Prostate gland (tissue), 2 donors: ENCODE measurements at regions not wholly inside any gene's neighbourhood (a gene's known extent, or its start where the extent isn't known, plus 50 kb on each side); places are given as distances from the start of the nearest gene placed in this dataset.
"Not testable (repeated sequence)": the region's sequence is repeated elsewhere in the genome, so short reads cannot be mapped to it uniquely, and the experiment has no call there.

Source experiments
- DNase-seq: peaks from one replicate; pipeline ENCODE4 v3.0.0-alpha.2; 2019; ENCODE audit warnings: low spot score
- H3K27ac ChIP-seq, 2 donors: fragments of 200-600 bp; sonication (generic); 2 replicates each; pipeline ENCODE4 v1.5.1; 2017 to 2019
- H3K27me3 ChIP-seq: fragments of 200-600 bp; sonication (generic); replicated peaks from 2 replicates; pipeline ENCODE4 v1.5.1; 2019; ENCODE audit not compliant: insufficient read depth
- H3K36me3 ChIP-seq, 2 donors: fragments of 200-600 bp; sonication (generic); 1 replicate in 1 of 2; 2 replicates in 1 of 2; pipeline versions ENCODE4 v1.5.1 to v1.8.1; 2017 to 2019
- H3K4me1 ChIP-seq: fragments of 200-600 bp; sonication (generic); replicated peaks from 2 replicates; pipeline ENCODE4 v1.5.1; 2019
- H3K4me3 ChIP-seq, 2 donors: fragments of 200-600 bp; sonication (generic); 2 replicates each; pipeline ENCODE4 v1.5.1; 2017 to 2019
- H3K9me3 ChIP-seq: fragments of 200-600 bp; sonication (generic); 2 replicates; pipeline ENCODE4 v1.5.1; 2017
- POLR2A ChIP-seq: fragments of 450-650 bp; IDR thresholded peaks from one replicate; pipeline ENCODE4 v1.6.1; 2016; ENCODE audit warnings: antibody characterized with exemption, mild to moderate bottlenecking
- POLR2AphosphoS5 ChIP-seq: sonication (generic); formaldehyde crosslinking; IDR thresholded peaks from one replicate; pipeline ENCODE4 v1.6.1; 2017; ENCODE audit warnings: antibody characterized with exemption
- WGBS: methylation state at CpG from one replicate; pipeline ENCODE4 v1.1.5; 2018; 5-methylcytosine and 5-hydroxymethylcytosine counted together
- intact Hi-C: fragments of 100-400 bp; cut with DNase I; formaldehyde crosslinking; loops from one replicate; pipeline ENCODE4 v1.14.2; 2022
- TF ChIP-seq, protein P1 (sequence below), 4 experiments: fragments of 200-600 bp in 2 of 4; fragments of 450-650 bp in 2 of 4; sonication (generic) in 2 of 4; IDR thresholded peaks; 1 replicate in 3 of 4; 2 replicates in 1 of 4; pipeline ENCODE4 v1.5.1; 2016 to 2019; ENCODE audit warnings: antibody characterized with exemption in 4 of 4, mild to moderate bottlenecking in 2 of 4, moderate library complexity in 2 of 4

DNA sequence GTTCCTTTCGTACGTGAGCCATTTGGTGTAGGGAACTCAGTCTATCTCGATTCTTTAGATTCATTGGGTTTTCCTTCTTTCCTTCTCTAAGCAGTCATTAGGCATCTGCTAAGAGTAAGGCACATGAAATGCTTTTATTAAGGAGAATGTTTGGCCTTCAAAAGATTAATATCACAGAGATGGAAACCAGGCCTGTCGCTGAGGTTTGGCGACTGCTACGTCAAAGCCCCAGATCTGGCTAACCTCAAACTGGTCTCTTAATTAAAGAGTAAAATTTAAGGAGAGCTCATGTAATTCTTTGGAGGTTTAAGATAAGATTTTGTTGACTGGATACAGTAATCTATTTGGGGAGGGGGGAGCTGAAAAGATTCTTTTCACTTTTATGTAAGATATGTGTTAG, 189.8 kb downstream of the JCAD start:
- Histone ChIP-seq H3K36me3 (no peaks in the 10 kb centered on the region), H3K4me3 (no peak overlapping the region), H3K27me3 (no peaks in the 10 kb centered on the region), H3K27ac (no peak overlapping the region), H3K9me3 (no peaks in the 10 kb centered on the region), H3K4me1 (no peaks in the 10 kb centered on the region)
- WGBS, result 93% methylated on average over 6 of the region's 6 CpGs
- TF ChIP-seq, protein P1, sequence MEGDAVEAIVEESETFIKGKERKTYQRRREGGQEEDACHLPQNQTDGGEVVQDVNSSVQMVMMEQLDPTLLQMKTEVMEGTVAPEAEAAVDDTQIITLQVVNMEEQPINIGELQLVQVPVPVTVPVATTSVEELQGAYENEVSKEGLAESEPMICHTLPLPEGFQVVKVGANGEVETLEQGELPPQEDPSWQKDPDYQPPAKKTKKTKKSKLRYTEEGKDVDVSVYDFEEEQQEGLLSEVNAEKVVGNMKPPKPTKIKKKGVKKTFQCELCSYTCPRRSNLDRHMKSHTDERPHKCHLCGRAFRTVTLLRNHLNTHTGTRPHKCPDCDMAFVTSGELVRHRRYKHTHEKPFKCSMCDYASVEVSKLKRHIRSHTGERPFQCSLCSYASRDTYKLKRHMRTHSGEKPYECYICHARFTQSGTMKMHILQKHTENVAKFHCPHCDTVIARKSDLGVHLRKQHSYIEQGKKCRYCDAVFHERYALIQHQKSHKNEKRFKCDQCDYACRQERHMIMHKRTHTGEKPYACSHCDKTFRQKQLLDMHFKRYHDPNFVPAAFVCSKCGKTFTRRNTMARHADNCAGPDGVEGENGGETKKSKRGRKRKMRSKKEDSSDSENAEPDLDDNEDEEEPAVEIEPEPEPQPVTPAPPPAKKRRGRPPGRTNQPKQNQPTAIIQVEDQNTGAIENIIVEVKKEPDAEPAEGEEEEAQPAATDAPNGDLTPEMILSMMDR (IDR thresholded peaks at IDR 0.05), result no peak
- TF ChIP-seq POLR2AphosphoS5 (no peak), POLR2A (no peak)
- intact Hi-C loops, result no loop called here
- DNase-seq, result no peak

DNA sequence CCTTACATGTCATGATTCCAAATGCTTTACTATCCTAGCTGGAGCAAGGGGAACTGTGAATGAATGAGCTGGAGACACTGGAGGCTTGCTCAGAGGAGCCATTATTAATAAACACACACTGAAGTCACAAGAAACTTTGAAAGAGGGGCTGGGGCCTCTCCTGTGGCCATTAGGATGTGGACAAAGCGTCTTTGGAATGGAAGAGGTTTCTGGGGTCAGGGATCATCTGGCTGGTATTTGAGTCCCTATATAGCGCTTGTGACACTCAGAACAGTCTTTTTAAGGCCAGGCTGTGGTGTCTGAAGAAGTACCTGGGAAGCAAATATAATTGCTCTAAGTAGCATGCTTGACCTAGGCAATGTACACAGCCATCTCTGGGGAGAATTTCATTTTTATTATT, 193.0 kb downstream of the JCAD start:
- TF ChIP-seq POLR2AphosphoS5 (no peak), POLR2A (no peak)
- TF ChIP-seq, protein P1 (IDR thresholded peaks at IDR 0.05), result no peak
- DNase-seq, result no peak
- Histone ChIP-seq H3K4me1 (no peaks in the 10 kb centered on the region), H3K36me3 (no peaks in the 10 kb centered on the region), H3K9me3 (no peaks in the 10 kb centered on the region), H3K27me3 (no peaks in the 10 kb centered on the region), H3K27ac (no peak overlapping the region), H3K4me3 (no peak overlapping the region)
- intact Hi-C loops, result no loop called here
- WGBS, result 89% methylated on average over 2 of the region's 2 CpGs

DNA sequence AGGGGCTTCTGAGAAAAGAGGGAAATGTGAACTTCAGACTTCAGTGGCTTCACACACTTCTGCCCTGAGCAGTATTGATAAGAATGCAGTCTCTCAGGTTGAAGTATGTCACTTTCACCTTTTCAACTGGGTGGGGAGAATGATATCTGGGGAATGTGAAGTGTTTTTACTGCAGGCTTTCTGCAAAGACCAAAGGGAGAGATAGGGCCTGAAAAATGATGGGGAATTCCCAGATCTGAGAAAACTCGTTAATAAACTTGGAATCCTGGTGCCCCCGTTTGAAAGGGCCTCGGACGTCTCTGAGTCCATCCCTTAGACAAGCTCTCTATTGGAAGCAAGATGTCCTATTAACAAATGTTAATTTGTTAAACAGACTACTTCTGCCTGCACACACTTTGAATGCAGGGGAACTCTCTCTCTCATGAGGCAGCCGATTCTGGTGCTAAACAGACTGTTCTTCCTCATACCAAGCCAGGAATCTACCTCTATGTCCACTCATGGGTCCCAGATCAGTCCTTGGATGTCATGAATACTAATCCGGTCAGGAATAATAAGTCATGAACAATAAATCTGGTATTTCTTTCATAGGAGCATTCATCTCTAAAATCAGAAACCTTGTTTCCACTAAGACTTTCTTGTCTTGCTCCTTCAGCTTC, 193.6 kb downstream of the JCAD start:
- 35% methylated on average over 6 of the region's 6 CpGs for WGBS
- no peaks in the 10 kb centered on the region for H3K27me3 ChIP-seq
- H3K4me3 ChIP-seq, result no peak overlapping the region
- intact Hi-C loops, result no loop called here
- no peak for DNase-seq
- no peaks in the 10 kb centered on the region for H3K36me3 ChIP-seq
- no peaks in the 10 kb centered on the region for H3K9me3 ChIP-seq
- no peak for TF ChIP-seq POLR2AphosphoS5
- TF ChIP-seq, protein P1 (IDR thresholded peaks at IDR 0.05), result no peak
- TF ChIP-seq POLR2A, result no peak
- H3K27ac ChIP-seq, result no peak overlapping the region
- no peaks in the 10 kb centered on the region for H3K4me1 ChIP-seq

DNA sequence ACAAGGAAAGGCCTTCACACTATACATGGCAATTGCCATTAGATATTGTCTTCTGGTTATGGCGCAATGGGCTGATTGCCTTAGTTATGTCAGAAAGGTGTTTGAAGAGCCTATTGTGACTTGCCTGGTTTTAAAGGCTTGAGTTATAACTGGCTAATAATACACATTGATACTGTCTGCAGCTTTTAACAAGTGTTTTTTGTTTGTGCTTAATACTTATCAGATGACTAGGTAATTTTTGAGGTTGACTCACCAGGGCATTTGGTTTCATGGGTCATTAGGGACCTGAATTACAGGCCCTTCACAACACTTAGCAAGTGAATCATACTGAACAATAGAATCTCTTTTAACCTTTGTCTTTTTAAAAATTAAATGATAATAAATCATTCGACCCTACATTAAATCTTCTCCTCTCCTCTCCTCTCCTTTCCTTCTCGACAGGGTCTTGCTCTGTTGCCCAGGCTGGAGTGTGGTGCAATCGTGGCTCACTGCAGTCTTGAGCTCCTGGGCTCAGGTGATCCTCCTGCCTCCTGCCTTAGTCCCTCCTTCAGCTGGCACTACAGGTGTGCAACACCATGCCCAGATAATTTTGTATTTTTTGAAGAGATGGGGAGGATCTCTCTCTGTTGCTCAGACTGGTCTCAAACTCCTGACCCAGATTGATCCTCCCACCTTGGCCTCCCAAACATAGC, 196.3 kb downstream of the JCAD start:
- Histone ChIP-seq H3K27ac (no peak overlapping the region), H3K9me3 (no peaks in the 10 kb centered on the region), H3K27me3 (no peaks in the 10 kb centered on the region), H3K4me3 (no peak overlapping the region), H3K36me3 (no peaks in the 10 kb centered on the region), H3K4me1 (no peaks in the 10 kb centered on the region)
- TF ChIP-seq POLR2A (no peak), POLR2AphosphoS5 (no peak)
- intact Hi-C loops, result no loop called here
- DNase-seq, result no peak
- 76% methylated on average over 4 of the region's 4 CpGs for WGBS

DNA sequence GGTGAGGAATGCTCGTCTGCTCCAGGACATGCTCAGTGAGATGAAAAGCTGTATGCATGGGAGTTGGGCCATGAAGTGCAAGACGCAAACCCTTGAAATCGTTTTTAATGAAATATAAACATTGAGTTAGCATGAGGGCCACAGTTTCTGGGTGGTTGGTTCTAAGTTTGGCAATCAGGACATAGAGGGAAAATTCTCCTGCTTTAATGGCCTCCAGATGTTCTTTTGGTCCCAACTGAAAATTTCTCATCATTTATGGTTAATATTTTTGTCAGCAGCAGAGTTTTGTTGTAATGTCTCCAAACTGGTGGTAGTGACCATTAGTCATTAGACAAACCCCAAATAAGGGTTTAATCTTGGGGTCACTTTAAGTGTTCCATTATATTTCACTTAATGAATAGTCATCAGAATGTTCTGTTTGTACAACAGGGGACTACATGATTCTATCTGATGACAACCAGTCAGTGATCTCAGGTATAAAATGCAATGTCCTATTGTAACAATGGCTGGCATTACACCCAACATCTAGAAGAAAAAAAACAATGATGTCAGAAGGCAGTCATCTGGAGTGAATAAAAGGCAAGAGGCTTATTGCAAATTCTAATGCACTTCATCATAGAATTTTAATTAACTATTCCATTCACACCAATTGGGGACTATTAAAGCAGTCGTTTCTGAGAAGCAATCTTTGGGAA, 197.4 kb downstream of the JCAD start:
- WGBS, result 71% methylated on average over 4 of the region's 4 CpGs
- no peak overlapping the region for H3K4me3 ChIP-seq
- no peaks in the 10 kb centered on the region for H3K36me3 ChIP-seq
- H3K27ac ChIP-seq, result no peak overlapping the region
- H3K4me1 ChIP-seq, result no peaks in the 10 kb centered on the region
- intact Hi-C loops, result no loop called here
- H3K27me3 ChIP-seq, result no peaks in the 10 kb centered on the region
- no peak for DNase-seq
- TF ChIP-seq, protein P1 (IDR thresholded peaks at IDR 0.05), result no peak
- TF ChIP-seq POLR2AphosphoS5, result no peak
- H3K9me3 ChIP-seq, result no peaks in the 10 kb centered on the region

DNA sequence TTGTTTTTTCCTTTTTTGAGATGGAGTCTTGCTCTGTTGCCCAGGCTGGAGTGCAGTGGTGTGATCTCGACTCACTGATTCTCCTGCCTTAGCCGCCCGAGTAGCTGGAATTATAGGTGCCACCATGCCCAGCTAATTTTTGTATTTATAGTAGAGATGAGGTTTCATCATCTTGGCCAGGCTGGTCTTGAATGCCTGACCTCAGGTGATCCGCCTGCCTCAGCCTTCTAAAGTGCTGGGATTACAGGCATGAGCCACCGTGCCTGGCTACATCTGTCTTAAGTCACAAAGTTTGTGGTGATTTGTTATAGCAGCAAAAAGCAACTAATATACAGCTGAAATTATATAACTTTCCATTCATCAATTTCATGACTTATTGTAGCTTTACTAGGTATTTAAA, 198.2 kb downstream of the JCAD start:
- not testable (repeated sequence) for H3K27ac ChIP-seq

More for the DNA sequence above, 198.2 kb downstream of the JCAD start:
- H3K36me3 ChIP-seq, DNase-seq, H3K4me1 ChIP-seq, intact Hi-C loops, H3K4me3 ChIP-seq, H3K27me3 ChIP-seq, H3K9me3 ChIP-seq: not testable (repeated sequence)
- WGBS, result 96% methylated on average over 5 of the region's 5 CpGs
